NCI-H526 (cell line): ENCODE measurements at regions not wholly inside any gene's neighbourhood (a gene's known extent, or its start where the extent isn't known, plus 50 kb on each side); places are given as distances from the start of the nearest gene placed in this dataset.
A peak's percentile ranks its signal among the peaks of the same experiment; 100 is the strongest.

Source experiments
- DNase-seq, 2 experiments: peaks; one replicate each; lab custom pipeline; 2025; lab: John Stamatoyannopoulos, UW

DNA sequence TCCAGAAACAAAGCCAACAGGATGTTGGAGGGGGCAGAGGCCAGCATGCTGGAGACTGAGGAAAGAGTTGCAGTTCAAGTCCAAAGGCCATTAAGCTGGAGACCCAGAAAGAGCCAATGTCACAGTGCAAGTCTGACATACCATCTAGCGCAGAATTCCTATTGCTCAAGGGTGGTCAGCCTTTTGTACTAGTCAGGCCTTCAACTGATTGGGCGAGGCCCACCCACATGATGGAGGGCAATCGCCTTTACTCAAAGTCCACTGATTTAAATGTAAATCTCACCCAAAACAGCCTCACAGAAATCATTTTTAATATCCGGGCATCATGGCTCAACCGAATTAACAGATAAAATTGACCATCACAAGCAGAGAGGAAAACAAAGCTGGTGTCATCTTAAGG lies 113.9 kb downstream of the RCN1 start:
- DNase-seq: no peak

DNA sequence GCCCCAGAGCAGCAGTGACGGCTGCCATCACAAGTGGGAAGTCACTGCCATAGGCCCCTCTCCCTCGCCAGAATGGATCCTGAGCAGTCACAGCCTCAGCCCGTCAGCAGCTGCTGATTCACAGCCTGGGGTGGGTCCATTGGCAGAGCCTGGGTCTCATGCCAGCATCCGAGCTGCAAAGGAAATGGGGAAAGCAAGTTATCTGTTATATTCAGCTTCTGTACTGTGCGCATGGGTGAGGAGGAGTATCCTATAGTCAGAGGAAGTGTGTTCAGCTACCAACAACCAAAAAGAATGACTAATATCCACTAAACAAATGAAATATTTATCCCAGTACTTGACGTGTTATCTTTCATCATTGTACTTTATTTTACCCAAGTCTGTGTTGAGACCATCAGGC lies 119.7 kb downstream of the RCN1 start:
- DNase-seq: no peak

DNA sequence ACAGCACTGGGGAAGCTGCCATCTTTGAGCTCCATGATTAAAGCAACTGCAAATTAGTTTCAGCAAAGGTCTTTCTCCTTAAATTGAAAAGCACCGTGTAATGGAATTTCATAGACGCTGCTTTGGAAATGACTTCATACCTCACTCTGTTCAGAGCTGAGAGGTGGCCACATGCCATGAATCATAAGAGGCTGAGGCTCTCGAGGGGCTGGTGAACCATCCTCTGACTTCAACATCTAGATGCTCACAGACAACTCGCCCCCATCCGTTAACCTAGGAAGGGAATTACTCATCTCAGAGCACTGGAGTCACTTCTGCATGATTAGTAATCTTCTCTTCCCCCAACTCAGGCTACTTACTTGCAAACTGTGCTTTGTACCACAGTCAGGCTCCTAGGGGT lies 122.3 kb downstream of the RCN1 start:
- DNase-seq: no peak

DNA sequence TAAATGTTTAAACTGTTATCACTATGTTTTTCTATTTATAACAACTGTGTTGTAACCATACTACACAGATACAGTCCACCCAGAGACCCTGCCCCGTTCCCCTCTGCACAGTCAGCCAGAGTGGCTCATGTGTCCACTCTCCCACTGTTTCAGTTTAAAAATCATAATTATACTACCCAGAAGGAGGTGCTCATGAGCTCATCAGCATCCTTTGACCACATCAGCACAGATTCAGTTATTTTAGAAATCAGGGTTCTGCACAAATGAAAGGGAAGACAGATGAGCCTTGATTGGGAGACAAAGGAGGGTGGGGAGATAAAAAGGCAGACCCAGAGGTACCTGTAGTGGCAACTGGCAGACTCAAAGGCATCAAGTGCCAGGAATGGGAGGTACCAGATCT lies 124.3 kb downstream of the RCN1 start:
- DNase-seq: no peak

DNA sequence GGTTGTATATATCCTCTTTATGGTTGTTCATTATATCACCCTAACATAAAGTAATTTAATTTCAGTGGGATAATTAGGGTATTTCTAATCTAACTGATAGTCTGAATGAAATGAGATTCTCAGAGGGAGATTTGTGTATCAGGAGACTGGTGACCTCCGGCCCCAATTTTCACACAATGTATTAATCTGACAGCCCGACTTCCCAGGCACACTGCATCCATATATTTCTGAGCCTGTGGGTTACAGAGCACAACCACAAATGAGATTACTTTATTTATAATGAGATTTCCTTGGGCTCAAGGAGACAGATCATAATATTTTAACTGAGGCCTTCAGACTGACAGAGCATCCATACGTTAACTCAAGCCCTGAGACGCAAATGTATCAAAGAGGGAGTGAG lies 125.9 kb downstream of the RCN1 start:
- DNase-seq: no peak

DNA sequence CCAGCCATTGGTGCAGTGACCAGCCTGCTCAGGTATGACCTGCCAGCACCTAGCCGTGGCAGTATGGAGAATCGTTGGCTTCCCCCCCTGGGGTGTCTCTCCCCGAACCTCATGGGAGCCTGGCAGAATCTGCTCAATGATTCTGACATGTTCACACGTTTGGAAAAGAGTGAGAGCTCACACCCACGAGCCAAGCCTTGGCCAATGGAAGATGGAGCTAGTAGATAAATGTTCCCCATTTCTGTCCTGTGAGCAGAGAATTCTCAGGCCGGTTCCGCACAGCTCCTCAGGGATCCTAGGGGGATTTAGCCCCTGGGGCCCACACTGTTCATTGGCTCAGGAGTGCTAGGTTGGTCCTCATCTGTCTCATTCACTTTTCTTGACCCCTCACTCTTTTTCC lies 128.4 kb downstream of the RCN1 start:
- DNase-seq: no peak

DNA sequence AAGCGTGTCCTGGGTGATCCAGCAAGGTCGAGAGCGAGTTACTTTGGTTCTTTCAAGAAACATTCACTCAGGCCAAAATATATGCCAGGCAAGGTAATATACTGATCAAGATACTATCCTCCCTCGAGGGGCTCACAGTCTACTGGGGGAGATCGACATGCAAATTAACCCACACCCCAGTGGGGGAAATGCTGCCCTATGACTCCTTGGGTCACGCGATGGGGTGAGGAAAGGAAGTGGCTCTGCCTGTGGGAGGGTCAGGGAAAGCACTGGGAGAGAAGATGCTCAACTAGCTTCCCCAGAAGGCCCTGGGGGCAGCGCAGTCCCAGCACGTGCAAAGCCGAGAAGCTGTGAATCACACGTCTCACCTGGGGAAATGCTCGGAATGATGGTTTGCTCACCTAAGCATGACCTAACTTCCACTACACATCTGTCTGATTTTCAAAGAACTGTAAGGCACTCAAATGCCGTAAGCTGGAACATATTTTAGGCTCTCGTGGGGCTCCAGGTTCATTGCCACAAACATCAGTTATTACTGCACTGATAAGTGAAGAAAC lies 130.7 kb downstream of the RCN1 start:
- no peak for DNase-seq

DNA sequence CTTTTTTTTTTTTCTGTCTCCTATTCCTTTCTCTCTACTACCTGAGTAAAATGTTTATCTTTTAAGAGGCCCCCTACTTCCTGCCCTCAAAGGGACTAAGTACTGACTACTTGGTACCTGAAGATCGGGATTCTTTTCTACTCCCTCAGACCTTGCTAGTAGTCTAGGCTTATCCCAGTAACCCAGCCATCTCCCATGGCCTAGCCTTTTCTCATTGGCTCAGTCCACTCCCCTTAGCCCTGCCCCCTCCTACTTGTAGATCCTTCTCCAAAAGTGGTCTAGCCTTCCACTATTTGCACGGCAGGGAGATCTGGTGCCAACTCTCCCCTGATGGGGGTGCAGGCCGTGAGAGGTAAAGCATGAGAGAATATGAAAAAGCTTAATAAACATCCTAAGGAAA lies 133.7 kb downstream of the RCN1 start:
- no peak for DNase-seq

DNA sequence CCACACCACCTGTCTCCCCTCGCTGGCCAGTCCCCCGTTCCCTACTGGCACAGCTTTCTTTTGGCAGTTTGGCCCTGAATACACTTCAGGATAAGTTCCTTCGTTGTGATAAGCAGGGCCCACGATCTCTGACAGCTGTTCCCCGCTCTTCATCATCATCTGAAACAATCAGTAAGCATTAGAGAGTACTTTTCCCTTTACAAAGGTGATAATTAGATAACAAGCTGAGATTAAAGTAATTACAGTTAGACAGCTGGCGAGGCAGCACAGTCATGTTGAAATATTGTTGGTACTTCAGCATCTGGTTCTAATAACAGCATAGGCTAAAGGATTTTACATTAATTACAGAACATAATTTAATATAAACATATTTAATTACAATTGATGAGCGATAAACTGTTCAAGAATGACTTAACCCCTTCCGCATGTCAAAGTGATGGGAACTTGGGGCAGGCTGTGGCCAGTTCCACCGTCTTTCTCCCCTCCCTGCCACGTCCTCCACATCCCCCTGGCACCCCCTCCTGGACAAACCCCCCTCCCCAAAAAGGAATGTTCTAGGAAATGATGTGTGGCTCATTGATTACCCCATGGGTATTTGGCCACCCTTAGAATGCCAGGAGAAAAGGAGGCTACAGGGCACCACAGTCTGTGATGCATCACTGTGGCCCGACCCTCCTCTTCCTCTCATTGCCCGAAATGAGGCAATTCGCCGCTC lies 134.9 kb downstream of the RCN1 start:
- no peak for DNase-seq

DNA sequence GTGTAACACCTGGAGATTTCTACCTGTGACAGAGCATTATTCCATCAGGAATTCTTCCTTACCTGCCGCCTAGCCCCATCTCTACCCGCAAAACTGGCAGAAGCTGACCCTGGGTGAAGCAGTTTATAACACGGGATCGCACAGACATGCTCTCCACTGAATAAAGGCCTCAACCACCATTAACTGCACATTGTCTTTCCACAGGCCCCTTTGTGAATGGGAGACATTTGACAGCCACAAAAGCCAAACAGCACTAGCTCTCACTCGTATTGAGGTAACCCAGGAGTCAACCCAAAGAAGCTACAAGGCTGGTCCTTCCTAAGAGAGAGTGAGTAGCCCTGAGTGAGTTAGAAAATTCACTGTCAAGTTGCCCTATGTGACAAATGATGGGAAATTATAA lies 135.6 kb downstream of the RCN1 start:
- DNase-seq: no peak

DNA sequence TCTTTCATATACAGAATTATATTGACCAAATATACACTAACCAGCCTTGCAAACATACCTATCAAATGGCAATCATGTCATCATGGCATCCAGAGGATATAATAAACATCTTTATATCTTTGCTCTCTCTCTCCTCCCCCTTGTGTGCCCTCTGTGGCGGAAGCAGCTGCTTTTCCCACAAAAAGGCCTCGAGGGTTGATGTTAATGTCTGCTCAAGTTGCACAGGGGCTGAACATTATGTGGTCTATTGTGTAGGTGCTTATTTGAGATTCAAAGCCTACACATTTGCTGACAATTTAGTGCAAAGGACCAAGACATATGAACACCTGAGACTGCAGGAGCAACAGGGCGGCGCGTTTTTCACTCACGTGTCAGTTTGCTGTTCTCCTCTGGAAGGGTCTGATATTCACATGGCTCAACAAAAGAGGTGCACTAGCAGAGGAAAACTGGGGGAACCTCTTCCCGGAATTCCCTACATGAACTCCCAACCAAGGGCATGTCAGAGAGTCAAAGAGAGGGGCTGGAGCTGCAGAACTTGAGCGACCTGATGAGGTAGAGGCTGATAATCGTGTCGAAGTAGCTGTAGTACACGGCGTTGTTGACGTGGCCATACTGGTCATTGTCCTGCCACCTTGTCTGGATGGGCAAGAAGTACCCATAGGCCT lies 138.8 kb downstream of the RCN1 start:
- DNase-seq: peak in 1 of 2 experiments; percentile 14

DNA sequence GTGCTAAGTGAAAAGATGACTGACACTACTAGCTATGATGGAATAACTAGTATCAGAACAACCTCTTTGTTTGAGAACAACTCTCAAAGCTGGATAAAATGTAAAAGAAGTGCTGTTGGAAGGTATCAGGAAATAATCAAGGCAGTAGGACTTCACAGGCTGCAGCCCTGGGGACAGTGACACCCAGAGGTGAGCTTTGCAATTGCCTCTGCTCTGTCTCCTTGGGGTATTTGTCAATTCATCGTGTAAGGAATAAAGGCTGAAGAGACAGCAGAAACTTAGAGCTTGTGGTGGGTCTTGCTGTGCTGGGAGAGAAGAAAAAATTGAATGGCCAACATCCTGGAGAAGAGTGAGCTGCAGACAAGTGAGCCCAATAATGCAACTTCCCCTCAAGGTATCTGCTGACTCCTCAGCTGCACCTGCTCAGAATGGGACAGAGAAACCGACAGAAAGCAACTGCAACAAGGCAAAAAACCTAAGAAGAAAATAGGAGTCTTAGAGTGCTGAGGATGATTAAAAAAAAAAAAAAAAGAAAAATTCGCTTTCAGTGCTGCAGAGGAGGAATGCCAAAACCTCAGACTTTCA lies 141.1 kb downstream of the RCN1 start:
- peak; percentile 30 to 71 for DNase-seq

DNA sequence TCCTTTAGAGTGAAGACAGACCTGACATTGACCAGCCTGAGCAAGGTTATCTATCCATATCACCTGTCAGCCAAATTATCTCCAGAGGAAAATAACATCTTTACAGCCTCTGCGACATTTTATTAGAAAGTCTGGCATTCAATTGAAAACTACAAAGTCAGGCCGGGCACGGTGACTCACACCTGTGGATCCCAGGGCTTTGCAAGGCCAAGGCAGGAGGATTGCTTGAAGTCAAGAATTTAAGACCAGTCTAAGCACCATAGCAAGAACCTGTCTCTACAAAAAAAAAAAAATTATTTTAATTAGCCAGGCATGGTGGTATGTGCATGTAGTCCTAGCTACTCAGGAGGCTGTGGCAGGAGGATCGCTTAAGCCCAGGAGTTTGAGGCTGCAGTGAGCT lies 141.6 kb downstream of the RCN1 start:
- no peak for DNase-seq

DNA sequence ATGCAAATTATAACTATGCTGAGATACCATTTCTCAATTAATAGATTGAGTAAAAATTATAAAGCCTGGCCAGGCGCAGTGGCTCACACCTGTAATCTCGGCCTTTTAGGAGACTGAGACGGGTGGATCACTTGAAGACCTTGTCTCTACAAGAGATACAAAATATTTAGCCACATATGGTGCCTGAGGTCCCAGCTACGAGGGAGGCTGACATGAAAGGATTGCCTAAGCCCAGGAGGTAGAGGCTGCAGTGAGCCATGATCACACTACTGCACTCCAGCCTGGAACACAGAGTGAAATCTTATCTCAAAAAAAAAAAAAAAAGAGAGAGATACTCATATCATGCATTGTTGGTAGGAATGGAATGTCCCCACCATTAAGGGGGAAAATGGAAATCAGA lies 142.4 kb downstream of the RCN1 start:
- DNase-seq: no peak

DNA sequence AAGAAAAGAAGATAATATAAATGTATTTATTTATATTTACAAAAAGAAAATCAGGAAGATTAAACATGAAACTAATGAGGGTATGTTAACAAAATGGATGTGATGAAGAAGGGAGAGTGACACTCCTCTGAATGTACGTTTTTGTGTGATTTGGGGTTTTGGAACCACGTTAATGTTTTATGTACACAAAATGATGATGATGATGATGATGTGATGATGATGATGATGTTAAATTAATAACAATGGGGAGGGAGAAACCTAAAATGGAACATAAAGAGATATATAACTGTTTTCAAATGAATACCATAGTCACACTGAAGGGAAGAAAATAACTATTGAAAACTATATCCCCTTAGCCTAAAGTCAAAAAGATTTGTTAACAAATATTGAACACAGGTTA lies 143.1 kb downstream of the RCN1 start:
- no peak for DNase-seq

DNA sequence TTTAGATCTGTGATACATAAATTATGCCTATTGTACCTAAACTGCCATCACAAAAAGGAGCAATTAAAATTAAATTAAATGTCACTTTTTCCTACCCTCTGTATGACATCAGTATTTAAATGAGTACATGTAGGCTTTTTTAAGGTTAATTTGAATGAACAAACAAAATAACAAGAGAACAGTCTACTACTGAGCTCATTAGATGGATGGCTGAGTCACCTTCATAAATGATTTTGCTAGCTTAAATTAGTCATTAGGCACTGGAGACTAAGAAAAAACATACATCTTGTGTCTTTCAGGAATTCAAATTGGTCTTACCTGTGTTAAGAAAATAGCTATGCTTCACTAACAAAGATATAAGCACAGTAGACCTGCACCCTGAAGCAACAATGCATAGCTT lies 153.6 kb downstream of the RCN1 start:
- DNase-seq: peak; percentile 83 to 88

DNA sequence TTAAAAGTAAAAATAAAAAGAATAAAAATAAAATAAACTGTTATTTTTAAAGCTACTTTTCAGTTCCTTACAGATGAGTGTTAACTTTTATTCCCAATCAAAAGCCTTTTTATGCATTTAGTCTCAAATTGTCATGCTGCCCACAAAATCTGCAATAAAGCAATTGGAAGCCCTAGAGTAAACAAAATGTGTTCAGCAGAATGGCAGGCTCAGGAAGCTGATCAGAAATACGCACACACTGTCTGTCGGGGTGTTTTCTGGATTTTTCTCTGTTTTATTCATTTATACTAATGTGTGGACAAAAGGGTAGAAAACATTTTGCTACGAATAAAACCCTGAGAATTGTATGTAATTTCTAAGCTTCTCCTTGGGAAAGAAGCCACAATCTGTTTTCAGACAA lies 162.8 kb downstream of the RCN1 start:
- DNase-seq: no peak

DNA sequence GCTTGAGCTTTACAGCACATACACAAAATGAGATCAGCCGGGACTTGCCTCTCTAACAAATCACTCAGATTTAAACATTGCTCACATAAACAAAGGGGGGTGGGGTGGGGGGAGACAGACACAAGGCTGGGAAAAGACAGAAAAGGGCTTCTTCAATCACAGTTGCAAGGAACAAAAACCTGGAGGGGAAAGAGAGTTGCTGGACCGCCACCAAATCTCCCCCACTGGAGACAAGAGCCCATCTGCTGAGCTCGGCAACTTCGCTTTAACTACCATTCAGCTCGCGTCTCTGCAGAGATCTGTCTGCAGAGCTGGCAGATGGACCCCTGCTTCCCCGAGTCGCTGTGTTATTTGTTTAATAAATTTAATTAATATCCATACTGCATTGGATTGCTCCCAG lies 165.0 kb downstream of the RCN1 start:
- DNase-seq: no peak

DNA sequence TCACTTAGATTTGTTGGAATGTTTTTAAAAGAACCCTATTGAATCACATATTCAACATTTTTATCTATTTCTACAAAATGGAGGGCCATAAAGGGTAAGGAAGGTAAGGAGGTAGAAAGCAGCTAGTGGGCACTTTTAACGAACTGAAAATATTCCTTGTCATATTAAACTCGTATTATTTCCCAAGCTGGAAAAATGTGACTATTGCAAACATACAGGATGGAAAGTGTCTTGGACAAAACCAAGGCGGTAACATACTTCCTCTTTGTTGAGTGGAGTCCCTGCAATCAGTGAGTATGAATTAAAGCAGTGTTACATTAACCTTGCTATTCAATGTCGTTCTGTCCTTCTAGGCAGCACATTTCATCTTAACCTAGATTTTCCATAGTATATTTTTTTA lies 165.6 kb downstream of the RCN1 start:
- no peak for DNase-seq

DNA sequence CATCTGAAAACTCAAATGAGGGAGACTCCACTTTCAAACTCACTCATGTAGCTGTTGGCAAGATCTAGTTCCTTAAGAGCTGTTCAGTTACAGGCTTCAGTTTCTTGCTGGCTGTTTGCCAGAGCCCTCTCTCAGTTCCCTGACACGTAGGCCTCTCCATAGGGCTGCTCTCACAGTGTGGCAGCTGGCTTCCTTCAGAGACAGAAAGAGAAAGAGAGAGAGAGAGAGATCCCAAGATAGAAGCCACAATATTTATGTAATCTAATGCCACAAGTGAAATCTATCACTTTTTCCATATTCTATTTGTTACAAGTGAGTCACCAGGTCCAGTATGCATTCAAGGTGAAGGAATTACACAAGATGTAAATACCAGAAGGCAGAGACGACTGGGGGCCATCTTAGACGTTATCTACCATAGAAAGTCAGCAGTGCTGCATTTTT lies 168.8 kb downstream of the RCN1 start:
- DNase-seq: no peak

DNA sequence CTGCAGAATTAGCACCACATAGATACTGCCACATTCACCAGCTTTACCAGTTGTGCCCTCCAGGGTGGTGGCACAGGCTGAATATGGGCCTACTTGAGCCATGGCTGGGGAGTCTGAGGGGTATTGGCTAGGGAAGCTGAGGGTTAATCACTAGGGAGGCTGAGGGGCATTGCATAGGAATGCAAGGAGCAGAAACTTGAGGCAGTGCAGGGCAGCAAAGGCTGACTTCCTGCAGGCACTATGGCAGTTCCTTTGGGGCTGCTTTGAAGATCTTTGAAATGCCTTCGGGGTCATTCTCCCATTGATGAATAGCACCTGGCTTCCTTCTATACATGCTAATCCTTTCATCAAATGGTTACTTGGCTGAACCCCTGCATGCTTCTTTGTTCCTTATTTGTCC lies 171.5 kb downstream of the RCN1 start:
- DNase-seq: no peak

DNA sequence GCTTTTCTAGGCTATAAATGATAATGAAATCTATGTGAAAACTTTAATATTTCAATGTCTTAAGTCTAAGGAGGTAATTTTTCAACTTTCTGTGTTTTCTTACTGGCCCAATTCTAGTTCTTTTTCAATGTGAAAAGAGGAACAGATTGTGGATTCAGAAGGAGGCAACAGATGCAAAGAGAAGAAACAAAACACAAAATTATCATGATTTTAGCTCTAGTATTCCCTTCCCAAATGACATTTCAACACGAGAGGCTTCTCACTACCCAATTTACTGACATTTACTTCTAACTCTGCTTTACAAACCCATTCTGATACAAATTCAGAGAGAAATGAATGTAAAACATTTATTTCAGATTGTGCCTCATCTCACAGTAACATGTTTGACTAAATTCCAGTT lies 169.4 kb downstream of the WT1 start:
- DNase-seq: no peak

DNA sequence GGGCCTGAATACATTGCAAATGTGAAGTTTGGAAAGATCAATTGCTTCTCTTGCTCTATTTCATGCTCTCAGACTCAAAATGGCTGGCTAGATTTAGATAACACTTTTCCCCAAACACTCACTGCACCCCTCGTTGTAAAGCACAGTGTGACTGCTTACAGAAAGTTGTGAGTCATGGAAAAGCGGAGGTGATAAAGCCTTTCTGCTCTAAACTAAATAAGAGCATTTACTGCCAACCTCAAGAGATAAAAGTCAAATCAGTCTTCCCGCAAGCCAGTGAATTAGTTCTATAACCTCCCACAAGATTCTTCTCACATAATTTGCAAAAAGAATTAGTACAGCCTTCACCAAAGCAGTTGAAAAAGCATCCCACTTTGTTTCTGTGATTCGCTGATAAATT lies 168.7 kb downstream of the WT1 start:
- no peak for DNase-seq
